ENCODE measurements at regions not wholly inside any gene's neighbourhood (a gene's known extent, or its start where the extent isn't known, plus 50 kb on each side); places are given as distances from the start of the nearest gene placed in this dataset.

- Histone ChIP-seq H3K4me1 (ENCODE audit: control insufficient read depth in 2 of 2, insufficient read depth in 1 of 2, low read depth in 1 of 2, low read length in 2 of 2) (no peaks in the 10 kb centered on the region), H2BK120ac (ENCODE audit: low read depth, low read length) (no peak overlapping the region), H3K9me3 (replicated peaks in 1 of 2; ENCODE audit: control insufficient read depth in 2 of 2, insufficient read depth in 1 of 2, low read depth in 1 of 2, low read length in 2 of 2) (no peaks in the 10 kb centered on the region), H2BK12ac (ENCODE audit: low read length) (no peak overlapping the region), H3K23ac (ENCODE audit: low read depth, low read length, poor library complexity) (no peak overlapping the region), H3K36me3 (replicated peaks in 1 of 2; ENCODE audit: control insufficient read depth in 2 of 2, insufficient read depth in 2 of 2, low read length in 2 of 2) (no peaks in the 10 kb centered on the region), H2BK5ac (ENCODE audit: low read length) (no peak overlapping the region), H3K27me3 (ENCODE audit: control insufficient read depth in 3 of 3, insufficient read depth in 3 of 3, low read depth in 1 of 3, low read length in 3 of 3) (no peaks in the 10 kb centered on the region), H3K18ac (ENCODE audit: low read length) (no peak overlapping the region), H3K4ac (ENCODE audit: low read length) (no peak overlapping the region), H2BK15ac (ENCODE audit: low read length) (no peak overlapping the region), H3K9ac (ENCODE audit: low read depth, low read length, poor library complexity) (no peak overlapping the region), H3K79me1 (ENCODE audit: low read depth, low read length) (no peaks in the 10 kb centered on the region), H3K4me2 (ENCODE audit: insufficient read depth, low read length, poor library complexity, severe bottlenecking) (no peak overlapping the region), H4K91ac (ENCODE audit: low read depth, low read length, poor library complexity) (no peak overlapping the region), H3K4me3 (ENCODE audit: low read length in 2 of 2) (no peak overlapping the region), H4K8ac (ENCODE audit: low read depth, low read length) (no peak overlapping the region), H3K27ac (replicated peaks; ENCODE audit: low read length) (no peak overlapping the region), H3K14ac (ENCODE audit: low read length) (no peak overlapping the region), H2AFZ (ENCODE audit: low read length) (no peak overlapping the region), H2AK5ac (ENCODE audit: low read depth, low read length) (no peak overlapping the region)
- DNase-seq (ENCODE audit: low spot score), result no peak
Observed at GRCh38 chr11:90895850-90896249, 673.0 kb upstream of the CHORDC1 start.

- H3K23ac ChIP-seq (ENCODE audit: low read depth, low read length, poor library complexity), result no peak overlapping the region
- no peak overlapping the region for H3K4ac ChIP-seq (ENCODE audit: low read length)
- H2BK120ac ChIP-seq (ENCODE audit: low read depth, low read length), result no peak overlapping the region
- H3K27ac ChIP-seq (replicated peaks; ENCODE audit: low read length), result no peak overlapping the region
- H2BK15ac ChIP-seq (ENCODE audit: low read length), result no peak overlapping the region
- H3K79me1 ChIP-seq (ENCODE audit: low read depth, low read length), result no peaks in the 10 kb centered on the region
- no peaks in the 10 kb centered on the region for H3K4me1 ChIP-seq (ENCODE audit: control insufficient read depth in 2 of 2, insufficient read depth in 1 of 2, low read depth in 1 of 2, low read length in 2 of 2)
- H3K4me2 ChIP-seq (ENCODE audit: insufficient read depth, low read length, poor library complexity, severe bottlenecking), result no peak overlapping the region
- H2AK5ac ChIP-seq (ENCODE audit: low read depth, low read length), result no peak overlapping the region
- no peak overlapping the region for H3K18ac ChIP-seq (ENCODE audit: low read length)
- no peaks in the 10 kb centered on the region for H3K9me3 ChIP-seq (replicated peaks in 1 of 2; ENCODE audit: control insufficient read depth in 2 of 2, insufficient read depth in 1 of 2, low read depth in 1 of 2, low read length in 2 of 2)
- H2BK5ac ChIP-seq (ENCODE audit: low read length), result no peak overlapping the region
- no peak overlapping the region for H3K9ac ChIP-seq (ENCODE audit: low read depth, low read length, poor library complexity)
- no peak for DNase-seq (ENCODE audit: low spot score)
- H2AFZ ChIP-seq (ENCODE audit: low read length), result no peak overlapping the region
- H4K8ac ChIP-seq (ENCODE audit: low read depth, low read length), result no peak overlapping the region
- H2BK12ac ChIP-seq (ENCODE audit: low read length), result no peak overlapping the region
- H3K4me3 ChIP-seq (ENCODE audit: low read length in 2 of 2), result no peak overlapping the region
- H4K91ac ChIP-seq (ENCODE audit: low read depth, low read length, poor library complexity), result no peak overlapping the region
- H3K27me3 ChIP-seq (ENCODE audit: control insufficient read depth in 3 of 3, insufficient read depth in 3 of 3, low read depth in 1 of 3, low read length in 3 of 3), result no peaks in the 10 kb centered on the region
- H3K14ac ChIP-seq (ENCODE audit: low read length), result no peak overlapping the region
- no peaks in the 10 kb centered on the region for H3K36me3 ChIP-seq (replicated peaks in 1 of 2; ENCODE audit: control insufficient read depth in 2 of 2, insufficient read depth in 2 of 2, low read length in 2 of 2)
Observed at GRCh38 chr11:90890347-90890746, 667.5 kb upstream of the CHORDC1 start.

GRCh38 chr11:90884181-90884580 is 661.3 kb upstream of the CHORDC1 start:
- no peaks in the 10 kb centered on the region for H3K36me3 ChIP-seq (replicated peaks in 1 of 2; ENCODE audit: control insufficient read depth in 2 of 2, insufficient read depth in 2 of 2, low read length in 2 of 2)
- H4K8ac ChIP-seq (ENCODE audit: low read depth, low read length), result no peak overlapping the region
- H2BK12ac ChIP-seq (ENCODE audit: low read length), result no peak overlapping the region
- H3K79me1 ChIP-seq (ENCODE audit: low read depth, low read length), result no peaks in the 10 kb centered on the region
- no peaks in the 10 kb centered on the region for H3K9me3 ChIP-seq (replicated peaks in 1 of 2; ENCODE audit: control insufficient read depth in 2 of 2, insufficient read depth in 1 of 2, low read depth in 1 of 2, low read length in 2 of 2)
- H2AFZ ChIP-seq (ENCODE audit: low read length), result no peak overlapping the region
- H3K4me2 ChIP-seq (ENCODE audit: insufficient read depth, low read length, poor library complexity, severe bottlenecking), result no peak overlapping the region
- H3K4ac ChIP-seq (ENCODE audit: low read length), result no peak overlapping the region
- H3K18ac ChIP-seq (ENCODE audit: low read length), result no peak overlapping the region
- H2BK15ac ChIP-seq (ENCODE audit: low read length), result no peak overlapping the region
- H2BK120ac ChIP-seq (ENCODE audit: low read depth, low read length), result no peak overlapping the region
- no peaks in the 10 kb centered on the region for H3K4me1 ChIP-seq (ENCODE audit: control insufficient read depth in 2 of 2, insufficient read depth in 1 of 2, low read depth in 1 of 2, low read length in 2 of 2)
- no peak overlapping the region for H3K9ac ChIP-seq (ENCODE audit: low read depth, low read length, poor library complexity)
- no peaks in the 10 kb centered on the region for H3K27me3 ChIP-seq (ENCODE audit: control insufficient read depth in 3 of 3, insufficient read depth in 3 of 3, low read depth in 1 of 3, low read length in 3 of 3)
- H2AK5ac ChIP-seq (ENCODE audit: low read depth, low read length), result no peak overlapping the region
- no peak overlapping the region for H3K4me3 ChIP-seq (ENCODE audit: low read length in 2 of 2)
- no peak overlapping the region for H3K14ac ChIP-seq (ENCODE audit: low read length)
- H3K27ac ChIP-seq (replicated peaks; ENCODE audit: low read length), result no peak overlapping the region
- H3K23ac ChIP-seq (ENCODE audit: low read depth, low read length, poor library complexity), result no peak overlapping the region
- H4K91ac ChIP-seq (ENCODE audit: low read depth, low read length, poor library complexity), result no peak overlapping the region
- no peak for DNase-seq (ENCODE audit: low spot score)
- no peak overlapping the region for H2BK5ac ChIP-seq (ENCODE audit: low read length)

GRCh38 chr11:90874986-90875385 is 652.1 kb upstream of the CHORDC1 start:
- no peak for DNase-seq (ENCODE audit: low spot score)
- no peak overlapping the region for H4K91ac ChIP-seq (ENCODE audit: low read depth, low read length, poor library complexity)
- WGBS, 2 donors (ENCODE audit: extremely low coverage in 2 of 2, insufficient read length in 2 of 2, insufficient replicate concordance in 1 of 2), result no CpG with 5 or more reads among the region's 1 CpG

More at GRCh38 chr11:90874986-90875385, 652.1 kb upstream of the CHORDC1 start:
- no peaks in the 10 kb centered on the region for H3K9me3 ChIP-seq (replicated peaks in 1 of 2; ENCODE audit: control insufficient read depth in 2 of 2, insufficient read depth in 1 of 2, low read depth in 1 of 2, low read length in 2 of 2)
- H3K4ac ChIP-seq (ENCODE audit: low read length), result no peak overlapping the region
- H3K27me3 ChIP-seq (ENCODE audit: control insufficient read depth in 3 of 3, insufficient read depth in 3 of 3, low read depth in 1 of 3, low read length in 3 of 3), result no peaks in the 10 kb centered on the region
- no peak overlapping the region for H2AFZ ChIP-seq (ENCODE audit: low read length)
- H3K36me3 ChIP-seq (replicated peaks in 1 of 2; ENCODE audit: control insufficient read depth in 2 of 2, insufficient read depth in 2 of 2, low read length in 2 of 2), result no peaks in the 10 kb centered on the region
- no peak overlapping the region for H3K18ac ChIP-seq (ENCODE audit: low read length)
- H3K14ac ChIP-seq (ENCODE audit: low read length), result no peak overlapping the region
- H3K9ac ChIP-seq (ENCODE audit: low read depth, low read length, poor library complexity), result no peak overlapping the region
- H3K23ac ChIP-seq (ENCODE audit: low read depth, low read length, poor library complexity), result no peak overlapping the region
- no peaks in the 10 kb centered on the region for H3K4me1 ChIP-seq (ENCODE audit: control insufficient read depth in 2 of 2, insufficient read depth in 1 of 2, low read depth in 1 of 2, low read length in 2 of 2)
- H3K4me2 ChIP-seq (ENCODE audit: insufficient read depth, low read length, poor library complexity, severe bottlenecking), result no peak overlapping the region
- H2BK120ac ChIP-seq (ENCODE audit: low read depth, low read length), result no peak overlapping the region
- no peak overlapping the region for H2BK12ac ChIP-seq (ENCODE audit: low read length)
- H2BK15ac ChIP-seq (ENCODE audit: low read length), result no peak overlapping the region
- H2AK5ac ChIP-seq (ENCODE audit: low read depth, low read length), result no peak overlapping the region
- H3K27ac ChIP-seq (replicated peaks; ENCODE audit: low read length), result no peak overlapping the region
- no peak overlapping the region for H3K4me3 ChIP-seq (ENCODE audit: low read length in 2 of 2)
- no peaks in the 10 kb centered on the region for H3K79me1 ChIP-seq (ENCODE audit: low read depth, low read length)
- no peak overlapping the region for H2BK5ac ChIP-seq (ENCODE audit: low read length)
- H4K8ac ChIP-seq (ENCODE audit: low read depth, low read length), result no peak overlapping the region
